Ascending aorta (tissue), 2 donors: ENCODE measurements at regions not wholly inside any gene's neighbourhood (a gene's known extent, or its start where the extent isn't known, plus 50 kb on each side); places are given as distances from the start of the nearest gene placed in this dataset.
"Not testable (repeated sequence)": the region's sequence is repeated elsewhere in the genome, so short reads cannot be mapped to it uniquely, and the experiment has no call there.

Experiments used
- DNase-seq, 2 donors: peaks; one replicate each; pipeline ENCODE4 v3.0.0-alpha.2; 2019; ENCODE audit warnings: low spot score in 2 of 2
- H3K27ac ChIP-seq, 2 donors: fragments of 200-600 bp; sonication (generic); one replicate each; pipeline ENCODE4 v1.5.1; 2016 to 2017; ENCODE audit warnings: mild to moderate bottlenecking in 1 of 2
- H3K27me3 ChIP-seq: fragments of 200-600 bp; sonication (generic); one replicate; pipeline ENCODE4 v1.5.1; 2017
- H3K36me3 ChIP-seq, 2 donors: fragments of 200-600 bp; sonication (generic); one replicate each; pipeline ENCODE4 v1.5.1; 2016
- H3K4me1 ChIP-seq, 2 donors: fragments of 200-600 bp; sonication (generic); one replicate each; pipeline ENCODE4 v1.5.1; 2016 to 2017; ENCODE audit warnings: mild to moderate bottlenecking in 1 of 2
- H3K4me3 ChIP-seq, 2 donors: fragments of 200-600 bp; sonication (generic); one replicate each; pipeline ENCODE4 v1.5.1; 2016 to 2017; ENCODE audit warnings: mild to moderate bottlenecking in 1 of 2
- H3K9me3 ChIP-seq, 2 donors: fragments of 200-600 bp; sonication (generic); one replicate each; pipeline ENCODE4 v1.5.1; 2016
- intact Hi-C: fragments of 100-400 bp; cut with DNase I; formaldehyde crosslinking; loops from one replicate; pipeline ENCODE4 v1.15.1; 2023
- TF ChIP-seq, protein P1 (sequence below), 3 experiments: fragments of 200-600 bp in 2 of 3; fragments of 450-650 bp in 1 of 3; sonication (generic) in 2 of 3; IDR thresholded peaks; one replicate each; pipeline ENCODE4 v1.5.1; 2016 to 2019; ENCODE audit warnings: antibody characterized with exemption in 3 of 3, mild to moderate bottlenecking in 1 of 3, moderate library complexity in 1 of 3

DNA sequence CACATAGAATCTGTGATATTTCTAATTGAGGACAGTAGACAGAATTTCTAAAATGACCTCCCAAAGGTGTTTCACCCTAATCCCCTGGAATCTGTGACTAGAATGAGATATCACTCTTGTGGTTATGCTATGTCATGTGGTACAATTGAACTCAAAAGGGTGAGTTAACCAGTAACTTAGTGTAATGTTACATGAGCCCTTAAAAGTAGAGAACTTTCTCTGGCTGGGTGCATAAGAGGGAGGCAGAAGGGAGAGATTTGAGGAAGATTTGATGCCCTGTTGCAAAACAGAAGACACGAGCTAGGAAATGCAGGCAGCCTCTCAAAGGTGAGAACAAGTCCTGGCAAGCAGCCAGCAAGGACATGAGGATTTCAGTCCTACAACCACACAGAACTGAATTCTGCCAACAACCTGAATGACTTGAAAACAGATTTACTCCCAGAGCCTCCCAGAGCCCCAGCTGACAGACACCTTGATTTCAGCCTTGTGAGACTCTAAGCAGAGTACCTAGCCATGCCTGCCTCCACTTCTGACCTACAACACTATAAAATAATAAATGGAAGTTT is 160.3 kb downstream of the MTHFS start:
- DNase-seq = no peak
- intact Hi-C loops = no loop called here
- no peaks in the 10 kb centered on the region for H3K4me1 ChIP-seq
- H3K9me3 ChIP-seq = peaks cover 0 to 4% of the 10 kb centered on the region in 2 donors
- H3K36me3 ChIP-seq = no peaks in the 10 kb centered on the region
- H3K4me3 ChIP-seq = no peak overlapping the region
- H3K27ac ChIP-seq = no peak overlapping the region
- TF ChIP-seq, protein P1, sequence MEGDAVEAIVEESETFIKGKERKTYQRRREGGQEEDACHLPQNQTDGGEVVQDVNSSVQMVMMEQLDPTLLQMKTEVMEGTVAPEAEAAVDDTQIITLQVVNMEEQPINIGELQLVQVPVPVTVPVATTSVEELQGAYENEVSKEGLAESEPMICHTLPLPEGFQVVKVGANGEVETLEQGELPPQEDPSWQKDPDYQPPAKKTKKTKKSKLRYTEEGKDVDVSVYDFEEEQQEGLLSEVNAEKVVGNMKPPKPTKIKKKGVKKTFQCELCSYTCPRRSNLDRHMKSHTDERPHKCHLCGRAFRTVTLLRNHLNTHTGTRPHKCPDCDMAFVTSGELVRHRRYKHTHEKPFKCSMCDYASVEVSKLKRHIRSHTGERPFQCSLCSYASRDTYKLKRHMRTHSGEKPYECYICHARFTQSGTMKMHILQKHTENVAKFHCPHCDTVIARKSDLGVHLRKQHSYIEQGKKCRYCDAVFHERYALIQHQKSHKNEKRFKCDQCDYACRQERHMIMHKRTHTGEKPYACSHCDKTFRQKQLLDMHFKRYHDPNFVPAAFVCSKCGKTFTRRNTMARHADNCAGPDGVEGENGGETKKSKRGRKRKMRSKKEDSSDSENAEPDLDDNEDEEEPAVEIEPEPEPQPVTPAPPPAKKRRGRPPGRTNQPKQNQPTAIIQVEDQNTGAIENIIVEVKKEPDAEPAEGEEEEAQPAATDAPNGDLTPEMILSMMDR (IDR thresholded peaks at IDR 0.05) = no peak
- H3K27me3 ChIP-seq = no peaks in the 10 kb centered on the region

DNA sequence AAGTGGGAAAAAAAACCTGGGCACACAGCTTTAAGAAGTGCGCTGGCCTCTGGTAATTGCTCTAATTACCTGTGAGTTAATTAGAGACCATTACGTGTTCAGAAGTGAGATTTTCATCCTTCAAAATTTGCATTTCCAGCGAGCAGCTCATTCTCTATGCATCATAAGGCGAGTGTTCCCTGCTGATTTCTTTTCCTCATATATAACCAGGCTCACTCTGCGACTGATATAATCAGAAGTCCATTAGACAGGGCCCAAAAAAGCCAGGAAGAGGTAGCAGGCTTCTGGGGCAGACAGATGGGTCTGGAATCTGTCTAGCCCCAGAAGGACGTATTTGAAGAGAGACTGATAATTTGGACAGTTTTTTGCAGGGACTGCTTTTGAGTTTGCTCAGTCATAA is 158.7 kb downstream of the MTHFS start:
- no peak for DNase-seq
- Histone ChIP-seq H3K4me3 (no peak overlapping the region), H3K27ac (no peak overlapping the region), H3K27me3 (no peaks in the 10 kb centered on the region), H3K36me3 (no peaks in the 10 kb centered on the region), H3K9me3 (peaks cover 0 to 4% of the 10 kb centered on the region in 2 donors), H3K4me1 (no peaks in the 10 kb centered on the region)
- TF ChIP-seq, protein P1 (IDR thresholded peaks at IDR 0.05) = no peak
- intact Hi-C loops = no loop called here

DNA sequence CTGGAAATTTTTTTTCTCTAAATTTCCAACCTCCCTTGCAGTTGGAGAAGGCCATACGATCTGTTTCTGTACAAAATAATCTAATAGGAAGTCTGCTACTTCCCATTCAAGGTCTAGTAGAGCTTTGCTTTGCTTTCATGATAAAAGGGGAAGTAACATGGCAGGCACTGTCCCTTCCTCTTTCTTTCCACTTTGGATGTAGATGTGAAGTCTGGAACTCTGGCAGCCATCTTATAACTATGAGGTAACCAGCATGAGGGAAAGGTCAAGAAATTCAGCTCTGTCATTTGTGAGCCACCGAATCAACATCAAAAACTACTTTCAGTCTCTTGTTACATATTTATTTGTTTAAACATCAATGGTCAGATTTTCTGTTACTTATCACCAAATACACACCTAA is 156.3 kb downstream of the MTHFS start:
- Histone ChIP-seq H3K4me1 (no peaks in the 10 kb centered on the region), H3K9me3 (peaks cover 0 to 4% of the 10 kb centered on the region in 2 donors), H3K36me3 (no peaks in the 10 kb centered on the region), H3K27ac (no peak overlapping the region), H3K27me3 (no peaks in the 10 kb centered on the region), H3K4me3 (no peak overlapping the region)
- TF ChIP-seq, protein P1 (IDR thresholded peaks at IDR 0.05) = no peak
- intact Hi-C loops = no loop called here
- DNase-seq = no peak

DNA sequence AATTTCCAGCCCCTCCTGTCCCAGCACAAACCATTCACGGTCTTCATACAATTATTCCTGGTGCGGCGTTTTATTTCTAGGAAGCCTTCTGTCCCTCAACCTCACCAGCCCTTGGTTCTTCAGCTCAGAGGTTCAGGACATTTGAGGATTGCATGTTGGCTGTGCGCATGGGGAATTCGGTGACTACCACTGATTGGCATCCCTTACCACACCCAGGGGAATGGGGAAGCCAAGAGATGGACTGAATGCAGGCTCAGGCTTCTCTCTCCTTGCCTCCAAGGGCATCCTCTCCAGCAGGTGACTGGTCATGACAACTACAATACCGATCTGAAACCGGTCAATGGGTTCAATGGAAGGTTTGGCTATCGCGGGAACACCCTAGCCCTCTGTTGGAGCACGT is 153.8 kb downstream of the MTHFS start:
- Histone ChIP-seq H3K9me3 (peaks cover 0 to 4% of the 10 kb centered on the region in 2 donors), H3K27me3 (no peaks in the 10 kb centered on the region), H3K27ac (no peak overlapping the region), H3K4me1 (no peaks in the 10 kb centered on the region), H3K4me3 (no peak overlapping the region), H3K36me3 (no peaks in the 10 kb centered on the region)
- TF ChIP-seq, protein P1 (IDR thresholded peaks at IDR 0.05) = no peak
- intact Hi-C loops = no loop called here
- no peak for DNase-seq

DNA sequence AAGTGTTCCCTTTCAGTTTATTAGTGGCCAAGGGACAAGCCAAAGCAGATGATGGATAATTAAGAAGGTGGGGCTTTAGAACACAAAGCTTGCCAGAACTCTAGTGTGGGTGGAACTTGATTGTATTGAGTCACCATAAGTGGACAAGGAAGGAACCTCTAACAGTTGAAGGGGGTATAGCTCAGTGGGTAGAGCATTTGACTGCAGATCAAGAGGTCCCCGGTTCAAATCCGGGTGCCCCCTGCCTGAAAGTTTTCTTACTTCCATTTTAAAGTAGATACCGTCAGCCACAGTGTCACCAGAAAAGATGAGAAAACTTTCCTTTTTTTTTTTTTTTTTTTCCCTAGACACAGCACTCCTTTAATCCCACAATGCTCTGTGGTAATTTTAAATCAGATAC is 152.3 kb downstream of the MTHFS start:
- H3K4me3 ChIP-seq, H3K4me1 ChIP-seq, H3K27ac ChIP-seq, H3K36me3 ChIP-seq, intact Hi-C loops, DNase-seq, H3K9me3 ChIP-seq, H3K27me3 ChIP-seq: not testable (repeated sequence)

DNA sequence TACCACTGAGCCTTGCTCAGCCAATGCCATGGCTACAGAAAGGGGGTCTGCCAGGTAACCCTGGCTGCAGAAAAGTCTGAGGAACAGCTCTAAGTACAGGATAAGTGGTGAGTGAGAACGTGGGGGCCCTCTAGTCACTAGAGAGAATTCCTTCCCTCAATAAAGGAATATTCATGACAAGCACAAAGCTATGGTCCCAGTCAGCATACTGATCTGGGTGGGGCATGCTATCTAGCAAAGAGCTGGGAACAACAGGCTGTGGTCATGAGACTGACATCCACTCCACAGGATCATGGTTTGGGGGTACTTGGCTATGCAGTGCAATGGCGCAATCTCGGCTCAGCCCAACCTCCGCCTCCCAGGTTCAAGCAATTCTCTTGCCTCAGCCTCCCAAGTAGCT is 140.4 kb downstream of the MTHFS start:
- intact Hi-C loops = no loop called here

More for the DNA sequence above, 140.4 kb downstream of the MTHFS start:
- Histone ChIP-seq H3K36me3 (no peaks in the 10 kb centered on the region), H3K9me3 (no peaks in the 10 kb centered on the region), H3K27me3 (no peaks in the 10 kb centered on the region), H3K4me1 (no peaks in the 10 kb centered on the region), H3K4me3 (no peak overlapping the region), H3K27ac (no peak overlapping the region)
- TF ChIP-seq, protein P1 (IDR thresholded peaks at IDR 0.05) = no peak
- no peak for DNase-seq
